Muscle of leg (tissue), 3 donors: ENCODE measurements at regions not wholly inside any gene's neighbourhood (a gene's known extent, or its start where the extent isn't known, plus 50 kb on each side); places are given as distances from the start of the nearest gene placed in this dataset.
A peak's percentile ranks its signal among the peaks of the same experiment; 100 is the strongest.

Experiments
- DNase-seq: peaks from one replicate; pipeline ENCODE4 v3.0.0; 2013
- H3K27ac ChIP-seq: one replicate; pipeline ENCODE4 v1.5.1; 2013; ENCODE audit warnings: mild to moderate bottlenecking, low read length, control low read depth
- H3K27me3 ChIP-seq: one replicate; pipeline ENCODE4 v1.6.1; 2013; ENCODE audit warnings: low read length; ENCODE audit not compliant: control insufficient read depth, insufficient read depth
- H3K36me3 ChIP-seq: one replicate; pipeline ENCODE4 v1.6.1; 2013; ENCODE audit warnings: low read length; ENCODE audit not compliant: control insufficient read depth, insufficient read depth
- H3K4me1 ChIP-seq: one replicate; pipeline ENCODE4 v1.6.1; 2013; ENCODE audit warnings: low read length; ENCODE audit not compliant: control insufficient read depth, insufficient read depth
- H3K4me3 ChIP-seq: one replicate; pipeline ENCODE4 v1.5.1; 2013; ENCODE audit warnings: low read length, control low read depth
- H3K9me3 ChIP-seq: replicated peaks from 2 replicates; pipeline ENCODE4 v1.6.1; 2013; ENCODE audit warnings: low read depth, low read length; ENCODE audit not compliant: control insufficient read depth
- WGBS: methylation state at CpG from one replicate; pipeline ENCODE4 v1.1.5; 2013; ENCODE audit warnings: missing lambda C conversion rate; ENCODE audit not compliant: insufficient coverage; 5-methylcytosine and 5-hydroxymethylcytosine counted together

DNA sequence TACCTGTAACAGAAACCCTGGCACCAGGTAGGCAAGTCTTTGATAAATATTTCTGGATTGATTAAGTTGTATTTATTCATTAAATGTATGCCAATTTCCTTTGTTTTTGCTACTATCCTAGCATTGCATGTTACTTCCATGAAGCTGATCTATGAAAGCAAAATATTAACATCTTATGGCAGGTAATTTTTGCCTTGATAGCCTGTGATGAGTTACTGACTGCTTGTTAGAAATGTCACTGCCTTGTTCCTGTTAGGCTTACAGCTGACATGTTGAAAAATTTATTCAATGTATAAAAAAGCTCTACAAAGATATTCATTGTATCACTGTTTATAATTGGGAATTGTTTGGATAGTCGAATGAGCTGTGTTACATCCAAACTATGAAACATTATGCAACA is 830.1 kb downstream of the TUSC7 start:
- no CpG with 5 or more reads among the region's 1 CpG for WGBS
- Histone ChIP-seq H3K9me3 (no peaks in the 10 kb centered on the region), H3K4me1 (no peaks in the 10 kb centered on the region), H3K4me3 (no peak overlapping the region), H3K27me3 (no peaks in the 10 kb centered on the region), H3K36me3 (no peaks in the 10 kb centered on the region), H3K27ac (no peak overlapping the region)
- DNase-seq, result no peak

DNA sequence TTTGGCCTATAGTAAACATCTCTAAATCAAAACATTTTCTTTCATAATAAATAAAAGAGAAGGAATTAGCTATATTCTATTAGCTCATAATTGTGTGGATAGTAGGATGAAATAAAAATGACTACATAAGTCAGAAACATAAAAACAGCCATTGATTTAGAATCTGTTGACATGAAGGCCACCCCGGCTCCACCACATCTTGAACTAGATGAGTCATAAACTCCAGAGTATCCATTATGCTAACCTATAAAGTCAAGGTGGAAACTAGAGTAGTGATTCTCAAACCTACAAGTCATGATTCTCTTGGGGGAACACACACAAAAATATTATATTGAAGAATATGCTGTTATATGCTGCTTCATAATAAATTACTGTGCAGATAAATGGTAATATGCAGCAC is 831.0 kb downstream of the TUSC7 start:
- H3K4me3 ChIP-seq, result no peak overlapping the region

DNA sequence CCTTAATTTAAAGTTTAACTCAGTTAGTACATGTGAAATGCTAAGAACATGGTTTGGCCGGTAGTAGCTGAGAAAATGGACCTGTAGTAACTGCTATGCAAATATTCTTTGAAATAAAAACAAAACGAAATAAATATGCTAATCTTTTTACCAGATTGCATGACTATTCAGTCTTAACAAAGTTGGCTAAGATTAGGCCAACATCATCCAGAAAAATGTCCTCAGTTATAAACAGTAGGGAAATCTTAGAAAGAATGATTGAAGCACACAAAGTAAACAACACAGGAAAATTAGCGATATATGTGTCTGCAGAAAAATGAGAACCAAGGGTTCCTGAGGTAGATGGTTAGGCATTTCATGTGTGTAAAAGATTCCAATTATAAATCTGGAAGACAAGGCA is 832.1 kb downstream of the TUSC7 start:
- no peak for DNase-seq

More for the DNA sequence above, 831.0 kb downstream of the TUSC7 start:
- no peak for DNase-seq
- no peak overlapping the region for H3K27ac ChIP-seq
- no peaks in the 10 kb centered on the region for H3K4me1 ChIP-seq
- no peaks in the 10 kb centered on the region for H3K9me3 ChIP-seq
- H3K36me3 ChIP-seq, result no peaks in the 10 kb centered on the region
- no peaks in the 10 kb centered on the region for H3K27me3 ChIP-seq
- no CpG with 5 or more reads among the region's 1 CpG for WGBS

DNA sequence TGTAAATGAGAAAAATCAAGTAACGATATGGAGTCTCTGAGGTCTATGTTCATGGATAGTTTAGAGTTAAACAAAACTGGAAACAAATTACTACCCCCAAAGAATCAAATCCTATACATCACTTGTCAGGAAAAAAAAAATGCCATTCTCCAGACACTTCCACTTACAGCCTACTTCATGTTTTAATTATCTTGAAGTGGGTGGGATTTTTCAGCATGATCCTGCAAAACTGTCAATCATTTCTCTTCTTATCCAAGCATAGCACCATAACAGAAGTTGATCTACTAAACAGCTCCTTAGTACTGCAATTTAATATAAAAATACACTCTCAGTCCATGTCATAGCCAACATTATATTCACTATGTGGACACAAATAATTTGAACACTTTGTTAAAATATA is 833.9 kb downstream of the TUSC7 start:
- H3K27ac ChIP-seq, result no peak overlapping the region
- no peak for DNase-seq

More for the DNA sequence above, 832.1 kb downstream of the TUSC7 start:
- Histone ChIP-seq H3K4me1 (no peaks in the 10 kb centered on the region), H3K27ac (no peak overlapping the region), H3K4me3 (no peak overlapping the region), H3K27me3 (no peaks in the 10 kb centered on the region), H3K36me3 (no peaks in the 10 kb centered on the region), H3K9me3 (no peaks in the 10 kb centered on the region)
- no CpG with 5 or more reads among the region's 3 CpGs for WGBS

DNA sequence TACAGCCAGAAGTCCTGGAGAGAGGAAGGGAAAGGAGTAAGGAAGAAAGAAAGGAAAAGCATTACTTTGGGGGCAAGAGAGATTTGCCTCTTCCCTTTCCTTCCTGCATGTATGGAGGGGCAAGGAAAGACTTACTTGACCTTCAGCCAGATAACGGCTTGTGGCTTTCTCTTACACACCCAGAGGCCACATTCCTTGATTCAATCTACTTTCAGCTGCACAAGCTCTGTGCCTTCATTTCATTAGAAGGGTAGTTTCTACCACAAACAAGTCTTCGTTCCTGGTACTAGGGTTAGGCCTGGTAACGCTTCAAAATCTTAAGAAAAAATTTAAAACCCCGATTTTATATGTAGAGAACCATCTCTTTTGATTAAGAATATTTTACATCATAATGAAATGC is 835.9 kb downstream of the TUSC7 start:
- Histone ChIP-seq H3K36me3 (no peaks in the 10 kb centered on the region), H3K27me3 (no peaks in the 10 kb centered on the region), H3K4me3 (no peak overlapping the region), H3K27ac (no peak overlapping the region), H3K4me1 (no peaks in the 10 kb centered on the region), H3K9me3 (no peaks in the 10 kb centered on the region)
- no CpG with 5 or more reads among the region's 4 CpGs for WGBS
- no peak for DNase-seq

More for the DNA sequence above, 833.9 kb downstream of the TUSC7 start:
- no peaks in the 10 kb centered on the region for H3K4me1 ChIP-seq
- H3K9me3 ChIP-seq, result no peaks in the 10 kb centered on the region
- H3K36me3 ChIP-seq, result no peaks in the 10 kb centered on the region
- H3K27me3 ChIP-seq, result no peaks in the 10 kb centered on the region
- no peak overlapping the region for H3K4me3 ChIP-seq
- no CpG with 5 or more reads among the region's 1 CpG for WGBS

DNA sequence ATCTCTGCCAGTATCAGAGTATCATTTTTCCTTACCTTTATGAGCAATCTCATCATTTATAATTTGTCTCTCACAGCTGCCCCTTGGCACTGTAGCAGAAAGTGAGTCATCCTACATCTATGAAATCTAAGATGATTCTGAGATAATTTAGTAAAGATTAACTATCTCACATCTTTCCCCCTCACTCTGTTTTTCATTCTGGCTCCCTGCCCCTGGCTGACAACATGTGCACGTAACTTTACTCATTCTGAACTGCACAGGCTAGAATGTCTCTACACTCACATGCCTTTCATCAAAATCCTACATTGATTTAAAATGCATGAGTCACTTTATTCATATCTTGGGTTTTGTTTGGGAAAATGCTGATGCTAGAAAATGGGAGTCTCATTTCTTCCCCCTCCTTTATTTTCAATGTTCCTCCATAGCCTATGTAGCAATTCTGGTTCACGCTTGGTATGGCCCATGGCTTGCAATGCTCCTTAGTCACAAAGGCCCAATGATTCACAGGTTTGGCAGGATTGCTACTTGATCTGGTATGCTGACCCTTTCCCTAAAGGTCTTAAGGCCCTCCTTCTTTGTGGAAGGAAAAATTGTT is 838.5 kb downstream of the TUSC7 start:
- Histone ChIP-seq H3K4me1 (no peaks in the 10 kb centered on the region), H3K27ac (no peak overlapping the region), H3K4me3 (no peak overlapping the region), H3K27me3 (no peaks in the 10 kb centered on the region), H3K9me3 (no peaks in the 10 kb centered on the region), H3K36me3 (no peaks in the 10 kb centered on the region)
- peak; percentile 5 for DNase-seq
- 17% methylated on average over 1 of the region's 2 CpGs for WGBS

DNA sequence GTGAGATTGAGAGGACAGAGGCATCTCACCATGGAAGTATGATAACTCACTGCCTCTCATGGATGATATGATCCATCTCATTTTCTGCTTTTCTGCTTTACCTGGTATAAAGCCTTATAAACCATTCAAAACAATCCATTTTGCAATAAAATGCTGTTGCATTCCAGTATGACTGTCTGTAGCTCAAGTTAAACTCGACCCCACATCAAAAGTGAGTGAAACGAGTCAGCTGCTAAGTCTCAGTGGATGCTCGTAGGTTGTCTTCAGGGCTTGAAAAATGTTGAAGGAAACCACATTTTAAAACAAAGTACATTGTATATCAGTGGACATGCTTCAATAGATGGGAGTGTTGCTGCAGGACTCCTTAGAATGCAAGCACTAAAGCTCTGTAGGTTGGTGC is 839.0 kb downstream of the TUSC7 start:
- no CpG with 5 or more reads among the region's 3 CpGs for WGBS
- no peak overlapping the region for H3K27ac ChIP-seq
- H3K4me3 ChIP-seq, result no peak overlapping the region
- H3K9me3 ChIP-seq, result no peaks in the 10 kb centered on the region
- no peaks in the 10 kb centered on the region for H3K27me3 ChIP-seq
- DNase-seq, result no peak
- H3K36me3 ChIP-seq, result no peaks in the 10 kb centered on the region
- H3K4me1 ChIP-seq, result no peaks in the 10 kb centered on the region

DNA sequence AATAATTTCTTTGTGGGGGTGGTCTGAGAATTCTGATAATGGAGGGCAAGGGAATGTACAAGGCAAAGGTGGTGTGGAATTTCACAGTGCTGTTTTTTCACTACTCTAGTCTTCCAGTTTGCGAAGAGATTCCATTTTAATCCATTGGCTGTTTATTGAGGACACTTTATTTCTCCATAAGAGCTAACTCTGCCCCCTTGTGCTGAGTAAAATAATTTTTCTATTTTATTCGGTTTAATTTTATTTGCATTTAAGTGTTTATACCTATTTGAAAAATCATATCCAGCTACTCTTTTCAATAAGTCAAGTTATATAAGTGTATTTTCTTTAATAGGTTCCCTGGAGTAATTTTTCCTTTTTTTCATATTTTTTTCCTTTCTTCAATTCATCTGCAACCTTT is 840.1 kb downstream of the TUSC7 start:
- H3K36me3 ChIP-seq, result no peaks in the 10 kb centered on the region
- no CpG with 5 or more reads among the region's 2 CpGs for WGBS
- no peak overlapping the region for H3K27ac ChIP-seq
- H3K4me3 ChIP-seq, result no peak overlapping the region
- DNase-seq, result no peak
- H3K9me3 ChIP-seq, result no peaks in the 10 kb centered on the region
- H3K27me3 ChIP-seq, result no peaks in the 10 kb centered on the region
- H3K4me1 ChIP-seq, result no peaks in the 10 kb centered on the region

DNA sequence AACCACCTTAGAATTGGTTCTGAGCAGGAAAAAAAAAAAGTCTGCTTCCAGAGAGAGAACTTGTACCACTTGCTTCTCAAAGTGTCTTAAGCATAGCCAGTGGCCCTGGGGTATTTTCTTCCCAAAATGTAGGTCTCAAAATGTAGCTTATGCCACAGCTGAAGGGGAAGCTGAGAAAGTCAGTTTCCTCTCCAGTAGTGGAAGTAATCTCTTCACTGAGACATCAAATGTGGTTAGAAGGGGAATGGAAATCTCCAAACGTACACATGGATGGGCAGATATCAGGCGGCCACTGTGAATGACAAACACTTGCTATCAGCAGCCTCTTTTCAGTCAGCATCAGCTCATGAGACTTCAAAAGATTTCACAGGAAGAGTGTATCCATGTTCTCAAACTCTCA is 841.2 kb downstream of the TUSC7 start:
- 72% methylated on average over 2 of the region's 2 CpGs for WGBS
- no peaks in the 10 kb centered on the region for H3K27me3 ChIP-seq
- H3K9me3 ChIP-seq, result no peaks in the 10 kb centered on the region
- H3K4me1 ChIP-seq, result no peaks in the 10 kb centered on the region
- no peaks in the 10 kb centered on the region for H3K36me3 ChIP-seq
- H3K27ac ChIP-seq, result no peak overlapping the region
- H3K4me3 ChIP-seq, result no peak overlapping the region
- DNase-seq, result no peak

DNA sequence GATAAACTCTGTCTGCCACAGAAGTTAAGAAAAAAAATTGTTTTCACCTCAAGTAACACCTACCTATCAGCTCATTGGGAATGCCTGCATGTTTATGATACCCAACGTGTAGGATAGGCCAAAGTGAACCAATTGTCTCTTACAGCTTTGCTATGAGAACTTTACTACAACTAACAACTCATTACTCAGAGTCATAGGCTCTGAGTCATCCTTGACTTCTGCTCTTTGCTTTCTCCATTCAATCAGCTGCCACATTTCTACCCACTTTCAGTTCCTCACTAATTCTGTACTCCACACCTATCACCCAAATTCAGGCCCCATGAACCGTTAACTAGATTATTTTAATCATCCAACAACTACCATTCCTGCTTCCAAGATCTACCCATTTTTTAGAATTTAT is 843.9 kb downstream of the TUSC7 start:
- Histone ChIP-seq H3K9me3 (no peaks in the 10 kb centered on the region), H3K4me3 (no peak overlapping the region), H3K4me1 (no peaks in the 10 kb centered on the region), H3K36me3 (no peaks in the 10 kb centered on the region), H3K27me3 (no peaks in the 10 kb centered on the region), H3K27ac (no peak overlapping the region)
- peak; percentile 11 for DNase-seq
- 58% methylated on average over 2 of the region's 2 CpGs for WGBS
